OCI-LY7 (cell line): ENCODE measurements at regions not wholly inside any gene's neighbourhood (a gene's known extent, or its start where the extent isn't known, plus 50 kb on each side); places are given as distances from the start of the nearest gene placed in this dataset.

Experiments used
- BruUV-seq: library from RNA; stranded (reverse); fragments of 400-500 nt; replicated peaks from 2 replicates; lab custom pipeline; 2021; lab: Mats Ljungman, UMichigan
- CTCF ChIA-PET: fragments of 300-600 bp; sonication (Branson Sonifier 250); formaldehyde crosslinking; loops from one replicate; lab custom pipeline; 2022; ENCODE audit warnings: antibody characterized with exemption; ENCODE audit not compliant: unreplicated experiment; lab: Charles Lee
- POLR2A ChIA-PET: fragments of 300-600 bp; sonication (Branson Sonifier 250); formaldehyde crosslinking; loops from one replicate; lab custom pipeline; 2022; ENCODE audit warnings: antibody characterized with exemption; lab: Charles Lee
- DNase-seq: peaks from one replicate; pipeline ENCODE4 v3.0.0-alpha.2; 2015; ENCODE audit warnings: low spot score
- H2AFZ ChIP-seq: fragments of 200-600 bp; sonication (generic), shearing (Covaris generic); 2 replicates; pipeline ENCODE4 v1.6.1; 2014; ENCODE audit warnings: mild to moderate bottlenecking, antibody characterized with exemption, low read length, moderate library complexity
- H3K27ac ChIP-seq: fragments of 200-600 bp; sonication (generic); 2 replicates; pipeline ENCODE4 v1.5.1; 2014; ENCODE audit warnings: mixed run types, low read depth, mild to moderate bottlenecking, moderate library complexity, low read length, inconsistent platforms; ENCODE audit not compliant: poor library complexity, severe bottlenecking
- H3K36me3 ChIP-seq: fragments of 200-600 bp; sonication (generic); 2 replicates; pipeline ENCODE4 v1.6.1; 2014; ENCODE audit warnings: mild to moderate bottlenecking, antibody characterized with exemption, low read length, moderate library complexity, mixed read lengths; ENCODE audit not compliant: insufficient read depth
- H3K4me1 ChIP-seq: fragments of 200-600 bp; sonication (generic); 2 replicates; pipeline ENCODE4 v1.5.1; 2014; ENCODE audit warnings: mild to moderate bottlenecking, low read length; ENCODE audit not compliant: insufficient read depth, poor library complexity, severe bottlenecking
- H3K4me2 ChIP-seq: fragments of 200-600 bp; sonication (generic); 2 replicates; pipeline ENCODE4 v1.6.1; 2014; ENCODE audit warnings: mild to moderate bottlenecking, low read length
- H3K4me3 ChIP-seq: fragments of 200-600 bp; sonication (generic); 2 replicates; pipeline ENCODE4 v1.5.1; 2014; ENCODE audit warnings: mild to moderate bottlenecking, low read depth, low read length; ENCODE audit not compliant: poor library complexity, severe bottlenecking
- H3K79me2 ChIP-seq: fragments of 200-600 bp; sonication (generic); 2 replicates; pipeline ENCODE4 v1.6.1; 2016; ENCODE audit warnings: low read depth, mild to moderate bottlenecking, low read length, moderate library complexity, mixed read lengths; ENCODE audit not compliant: insufficient read depth
- H3K9me2 ChIP-seq: fragments of 200-600 bp; sonication (generic); 2 replicates; pipeline ENCODE4 v1.6.1; 2016; ENCODE audit warnings: mild to moderate bottlenecking, low read length, mixed read lengths; ENCODE audit not compliant: insufficient read depth
- H3K9me3 ChIP-seq: fragments of 200-600 bp; sonication (generic); 2 replicates; pipeline ENCODE4 v1.6.1; 2014; ENCODE audit warnings: mild to moderate bottlenecking, mixed run types, low read length, mixed read lengths
- H4K20me1 ChIP-seq: fragments of 200-600 bp; sonication (generic); 2 replicates; pipeline ENCODE4 v1.6.1; 2014; ENCODE audit warnings: mild to moderate bottlenecking, antibody characterized with exemption, low read length, moderate library complexity, mixed read lengths; ENCODE audit not compliant: insufficient read depth
- CTCF ChIP-seq: fragments of 200-600 bp; sonication (generic); conservative IDR thresholded peaks from 2 replicates; pipeline ENCODE4 v1.5.1; 2014; ENCODE audit warnings: mild to moderate bottlenecking, antibody characterized with exemption, low read length, moderate library complexity, mixed read lengths
- EZH2phosphoT487 ChIP-seq: fragments of 200-600 bp; sonication (generic); IDR thresholded peaks from 2 replicates; pipeline ENCODE4 v1.6.1; 2018; ENCODE audit warnings: low read depth, borderline replicate concordance, mild to moderate bottlenecking, mixed run types, antibody characterized with exemption, low read length, moderate library complexity, mixed read lengths
- intact Hi-C: fragments of 100-400 bp; cut with micrococcal nuclease; formaldehyde crosslinking; loops from one replicate; pipeline ENCODE4 v1.10.0; 2022; ENCODE audit not compliant: unreplicated experiment

GRCh38 chr2:103004426-103004942 is 242.7 kb downstream of the TMEM182 start:
- Histone ChIP-seq H3K4me1 (no peaks in the 10 kb centered on the region), H3K36me3 (no peaks in the 10 kb centered on the region), H3K9me2 (no peaks in the 10 kb centered on the region), H3K27ac (no peak overlapping the region), H2AFZ (no peak overlapping the region), H3K79me2 (no peaks in the 10 kb centered on the region), H3K4me3 (no peak overlapping the region), H3K4me2 (no peak overlapping the region), H3K9me3 (no peaks in the 10 kb centered on the region), H4K20me1 (no peaks in the 10 kb centered on the region)
- intact Hi-C loops = no loop called here
- POLR2A ChIA-PET = interaction anchor here (0.6 kb wide), 1 partner anchor 31 kb away, joined by 3 read pairs; no protein-coding TSS in a partner anchor
- TF ChIP-seq EZH2phosphoT487 (no peak), CTCF (no peak)
- no peak for DNase-seq
- CTCF ChIA-PET = interaction anchor here (0.6 kb wide), 2 partner anchors 188 to 238 kb away, joined by 4 to 7 read pairs; no protein-coding TSS in a partner anchor
- BruUV-seq = no TSS peak

- intact Hi-C loops = no loop called here
- no peaks in the 10 kb centered on the region for H3K4me1 ChIP-seq
- CTCF ChIA-PET = no interaction called here
- H3K79me2 ChIP-seq = no peaks in the 10 kb centered on the region
- H3K4me3 ChIP-seq = no peak overlapping the region
- no peaks in the 10 kb centered on the region for H3K9me3 ChIP-seq
- DNase-seq = no peak
- no peak overlapping the region for H3K27ac ChIP-seq
- no peak overlapping the region for H2AFZ ChIP-seq
- H4K20me1 ChIP-seq = no peaks in the 10 kb centered on the region
- no TSS peak for BruUV-seq
- H3K9me2 ChIP-seq = no peaks in the 10 kb centered on the region
- H3K4me2 ChIP-seq = no peak overlapping the region
- POLR2A ChIA-PET = no interaction called here
- no peaks in the 10 kb centered on the region for H3K36me3 ChIP-seq
- no peak for TF ChIP-seq CTCF
- no peak for TF ChIP-seq EZH2phosphoT487
Measured at GRCh38 chr2:103005393-103005792, 243.6 kb downstream of the TMEM182 start.

- intact Hi-C loops = no loop called here
- no TSS peak for BruUV-seq
- POLR2A ChIA-PET = no interaction called here
Measured at GRCh38 chr2:103007086-103007485, 245.3 kb downstream of the TMEM182 start.

More at GRCh38 chr2:103007086-103007485, 245.3 kb downstream of the TMEM182 start:
- Histone ChIP-seq H3K4me1 (no peaks in the 10 kb centered on the region), H3K4me2 (no peak overlapping the region), H3K79me2 (no peaks in the 10 kb centered on the region), H3K9me2 (no peaks in the 10 kb centered on the region), H2AFZ (no peak overlapping the region), H3K9me3 (no peaks in the 10 kb centered on the region), H3K27ac (no peak overlapping the region), H4K20me1 (no peaks in the 10 kb centered on the region), H3K4me3 (no peak overlapping the region), H3K36me3 (no peaks in the 10 kb centered on the region)
- no peak for DNase-seq
- CTCF ChIA-PET = no interaction called here
- TF ChIP-seq CTCF (no peak), EZH2phosphoT487 (no peak)
